Nephron progenitor cell (in vitro differentiated cells): ENCODE measurements at regions not wholly inside any gene's neighbourhood (a gene's known extent, or its start where the extent isn't known, plus 50 kb on each side); places are given as distances from the start of the nearest gene placed in this dataset.

ENCODE experiments used
- DNase-seq: peaks from one replicate; pipeline ENCODE4 v3.0.0; 2021
- H3K27ac Mint-ChIP-seq: 2 replicates; pipeline ENCODE4 v1.8.0; 2021; ENCODE audit warnings: mild to moderate bottlenecking, moderate library complexity, mixed read lengths
- H3K27me3 Mint-ChIP-seq: 2 replicates; pipeline ENCODE4 v1.8.0; 2021; ENCODE audit warnings: mild to moderate bottlenecking, low read depth, mixed read lengths; ENCODE audit not compliant: poor library complexity
- H3K36me3 Mint-ChIP-seq: 2 replicates; pipeline ENCODE4 v1.8.0; 2021; ENCODE audit warnings: low read depth, mixed read lengths
- H3K4me1 Mint-ChIP-seq: 2 replicates; pipeline ENCODE4 v1.8.0; 2021; ENCODE audit warnings: mixed read lengths
- H3K4me3 Mint-ChIP-seq: 2 replicates; pipeline ENCODE4 v1.8.0; 2021; ENCODE audit warnings: mild to moderate bottlenecking, moderate library complexity, mixed read lengths
- H3K9me3 Mint-ChIP-seq: 2 replicates; pipeline ENCODE4 v1.8.0; 2021; ENCODE audit warnings: mild to moderate bottlenecking, moderate library complexity, mixed read lengths
- CTCF ChIP-seq: fragments of 200-600 bp; sonication (generic); IDR thresholded peaks from 2 replicates; pipeline ENCODE4 v1.5.0; 2021; ENCODE audit warnings: antibody characterized with exemption

- H3K4me3 Mint-ChIP-seq = no peak overlapping the region
- no peak overlapping the region for H3K27ac Mint-ChIP-seq
- no peak for DNase-seq
- no peak for TF ChIP-seq CTCF
- H3K4me1 Mint-ChIP-seq = peaks cover 13% of the 10 kb centered on the region
- H3K36me3 Mint-ChIP-seq = no peaks in the 10 kb centered on the region
- H3K9me3 Mint-ChIP-seq = peaks cover 1% of the 10 kb centered on the region
- H3K27me3 Mint-ChIP-seq = peaks cover 24% of the 10 kb centered on the region
These were observed 364.9 kb downstream of the PRDM2 start for GRCh38 chr1:14064649-14065442.

GRCh38 chr1:14065486-14065885 lies 365.5 kb downstream of the PRDM2 start:
- Mint-ChIP-seq H3K27ac (no peak overlapping the region), H3K9me3 (no peaks in the 10 kb centered on the region), H3K27me3 (peaks cover 19% of the 10 kb centered on the region), H3K4me1 (peaks cover 13% of the 10 kb centered on the region), H3K4me3 (no peak overlapping the region), H3K36me3 (no peaks in the 10 kb centered on the region)
- no peak for DNase-seq
- no peak for TF ChIP-seq CTCF

GRCh38 chr1:14067036-14067435 lies 367.0 kb downstream of the PRDM2 start:
- H3K4me1 Mint-ChIP-seq = peaks cover 10% of the 10 kb centered on the region
- H3K27ac Mint-ChIP-seq = no peak overlapping the region
- no peak for DNase-seq
- no peaks in the 10 kb centered on the region for H3K36me3 Mint-ChIP-seq
- H3K4me3 Mint-ChIP-seq = no peak overlapping the region
- no peak for TF ChIP-seq CTCF
- no peaks in the 10 kb centered on the region for H3K9me3 Mint-ChIP-seq
- H3K27me3 Mint-ChIP-seq = peaks cover 15% of the 10 kb centered on the region

GRCh38 chr1:14067711-14068110 lies 367.7 kb downstream of the PRDM2 start:
- H3K9me3 Mint-ChIP-seq = no peaks in the 10 kb centered on the region
- H3K27ac Mint-ChIP-seq = no peak overlapping the region
- peaks cover 10% of the 10 kb centered on the region for H3K4me1 Mint-ChIP-seq
- peaks cover 15% of the 10 kb centered on the region for H3K27me3 Mint-ChIP-seq
- no peaks in the 10 kb centered on the region for H3K36me3 Mint-ChIP-seq
- TF ChIP-seq CTCF = no peak
- H3K4me3 Mint-ChIP-seq = no peak overlapping the region
- DNase-seq = no peak

GRCh38 chr1:14071581-14071980 lies 371.6 kb downstream of the PRDM2 start:
- Mint-ChIP-seq H3K4me3 (no peak overlapping the region), H3K9me3 (peaks cover 5% of the 10 kb centered on the region), H3K27ac (no peak overlapping the region), H3K27me3 (peaks cover 14% of the 10 kb centered on the region), H3K36me3 (no peaks in the 10 kb centered on the region), H3K4me1 (peaks cover 4% of the 10 kb centered on the region)
- TF ChIP-seq CTCF = no peak
- no peak for DNase-seq

- no peak overlapping the region for H3K4me3 Mint-ChIP-seq
- DNase-seq = no peak
These were observed 380.7 kb downstream of the PRDM2 start for GRCh38 chr1:14080653-14081052.

More at GRCh38 chr1:14080653-14081052, 380.7 kb downstream of the PRDM2 start:
- H3K4me1 Mint-ChIP-seq = peaks cover 27% of the 10 kb centered on the region
- no peaks in the 10 kb centered on the region for H3K36me3 Mint-ChIP-seq
- peaks cover 13% of the 10 kb centered on the region for H3K27me3 Mint-ChIP-seq
- TF ChIP-seq CTCF = no peak
- H3K27ac Mint-ChIP-seq = no peak overlapping the region
- peaks cover 11% of the 10 kb centered on the region for H3K9me3 Mint-ChIP-seq
